ENCODE measurements at regions not wholly inside any gene's neighbourhood (a gene's known extent, or its start where the extent isn't known, plus 50 kb on each side); places are given as distances from the start of the nearest gene placed in this dataset.
"Not testable (repeated sequence)": the region's sequence is repeated elsewhere in the genome, so short reads cannot be mapped to it uniquely, and the experiment has no call there.

GRCh38 chr5:120817044-120817985 is 353.2 kb downstream of the PRR16 start:
- no peak overlapping the region for H3K4me3 Mint-ChIP-seq
- TF ChIP-seq CTCF (IDR thresholded peaks at IDR 0.05; ENCODE audit: unreplicated experiment) = peak; percentile 36
- no peak overlapping the region for H3K27ac Mint-ChIP-seq
- H3K4me1 Mint-ChIP-seq = no peaks in the 10 kb centered on the region
- H3K9me3 Mint-ChIP-seq = peaks cover 32% of the 10 kb centered on the region
- peaks cover 5% of the 10 kb centered on the region for H3K36me3 Mint-ChIP-seq
- H3K27me3 Mint-ChIP-seq (ENCODE audit: low read depth) = no peaks in the 10 kb centered on the region
- DNase-seq (ENCODE audit: low spot score in 2 of 2, unreplicated experiment in 2 of 2) = no peak

- no peak for DNase-seq (ENCODE audit: low spot score in 2 of 2, unreplicated experiment in 2 of 2)
- H3K36me3 Mint-ChIP-seq = peaks cover 4% of the 10 kb centered on the region
- no peaks in the 10 kb centered on the region for H3K4me1 Mint-ChIP-seq
- TF ChIP-seq CTCF (IDR thresholded peaks at IDR 0.05; ENCODE audit: unreplicated experiment) = no peak
- H3K27ac Mint-ChIP-seq = no peak overlapping the region
- H3K9me3 Mint-ChIP-seq = peaks cover 26% of the 10 kb centered on the region
- no peak overlapping the region for H3K4me3 Mint-ChIP-seq
- H3K27me3 Mint-ChIP-seq (ENCODE audit: low read depth) = no peaks in the 10 kb centered on the region
Measured at GRCh38 chr5:120818128-120818527, 354.0 kb downstream of the PRR16 start.

GRCh38 chr5:120823328-120823727 is 359.2 kb downstream of the PRR16 start:
- H3K4me3 Mint-ChIP-seq = no peak overlapping the region
- no peak for TF ChIP-seq CTCF (IDR thresholded peaks at IDR 0.05; ENCODE audit: unreplicated experiment)
- H3K36me3 Mint-ChIP-seq = no peaks in the 10 kb centered on the region
- no peaks in the 10 kb centered on the region for H3K4me1 Mint-ChIP-seq
- no peak for DNase-seq (ENCODE audit: low spot score in 2 of 2, unreplicated experiment in 2 of 2)
- H3K27ac Mint-ChIP-seq = no peak overlapping the region
- H3K9me3 Mint-ChIP-seq = peaks cover 1% of the 10 kb centered on the region
- no peaks in the 10 kb centered on the region for H3K27me3 Mint-ChIP-seq (ENCODE audit: low read depth)

- H3K27me3 Mint-ChIP-seq (ENCODE audit: low read depth); DNase-seq (ENCODE audit: low spot score in 2 of 2, unreplicated experiment in 2 of 2); H3K9me3 Mint-ChIP-seq; H3K4me1 Mint-ChIP-seq; H3K27ac Mint-ChIP-seq; H3K36me3 Mint-ChIP-seq; H3K4me3 Mint-ChIP-seq: not testable (repeated sequence)
Measured at GRCh38 chr5:120831646-120832045, 367.5 kb downstream of the PRR16 start.

- no peak for TF ChIP-seq CTCF (IDR thresholded peaks at IDR 0.05; ENCODE audit: unreplicated experiment)
- no peak for DNase-seq (ENCODE audit: low spot score in 2 of 2, unreplicated experiment in 2 of 2)
- H3K27ac Mint-ChIP-seq = no peak overlapping the region
- no peaks in the 10 kb centered on the region for H3K9me3 Mint-ChIP-seq
- peaks cover 2% of the 10 kb centered on the region for H3K27me3 Mint-ChIP-seq (ENCODE audit: low read depth)
- H3K4me1 Mint-ChIP-seq = peaks cover 5% of the 10 kb centered on the region
- H3K36me3 Mint-ChIP-seq = no peaks in the 10 kb centered on the region
- no peak overlapping the region for H3K4me3 Mint-ChIP-seq
Measured at GRCh38 chr5:120841830-120842229, 377.7 kb downstream of the PRR16 start.

GRCh38 chr5:120843390-120843980 is 379.4 kb downstream of the PRR16 start:
- no peaks in the 10 kb centered on the region for H3K36me3 Mint-ChIP-seq
- H3K4me3 Mint-ChIP-seq = no peak overlapping the region
- H3K27ac Mint-ChIP-seq = no peak overlapping the region
- no peak for DNase-seq (ENCODE audit: low spot score in 2 of 2, unreplicated experiment in 2 of 2)
- TF ChIP-seq CTCF (IDR thresholded peaks at IDR 0.05; ENCODE audit: unreplicated experiment) = no peak
- H3K27me3 Mint-ChIP-seq (ENCODE audit: low read depth) = peaks cover 2% of the 10 kb centered on the region
- H3K9me3 Mint-ChIP-seq = no peaks in the 10 kb centered on the region
- H3K4me1 Mint-ChIP-seq = peaks cover 5% of the 10 kb centered on the region

All from mesothelial cell of epicardium (in vitro differentiated cells).